Endodermal cell (in vitro differentiated cells): ENCODE measurements at regions not wholly inside any gene's neighbourhood (a gene's known extent, or its start where the extent isn't known, plus 50 kb on each side); places are given as distances from the start of the nearest gene placed in this dataset.

Experiments
- DNase-seq: peaks from one replicate; pipeline ENCODE4 v3.0.0-alpha.2; 2017
- H3K27ac ChIP-seq: 2 replicates; pipeline ENCODE4 v1.5.1; 2013; ENCODE audit warnings: mild to moderate bottlenecking, low read depth, low read length, moderate library complexity
- H3K27me3 ChIP-seq: 2 replicates; pipeline ENCODE4 v1.6.1; 2013; ENCODE audit warnings: mild to moderate bottlenecking, low read length, moderate library complexity; ENCODE audit not compliant: insufficient read depth, control insufficient read depth, poor library complexity, severe bottlenecking
- H3K36me3 ChIP-seq: 2 replicates; pipeline ENCODE4 v1.7.0; 2013; ENCODE audit warnings: mild to moderate bottlenecking, low read length, moderate library complexity; ENCODE audit not compliant: control insufficient read depth, insufficient read depth
- H3K4me1 ChIP-seq: one replicate; pipeline ENCODE4 v1.7.0; 2013; ENCODE audit warnings: low read length; ENCODE audit not compliant: control insufficient read depth, insufficient read depth
- H3K4me3 ChIP-seq: 2 replicates; pipeline ENCODE4 v1.5.1; 2013; ENCODE audit warnings: mild to moderate bottlenecking, low read length, moderate library complexity
- H3K9ac ChIP-seq: 2 replicates; pipeline ENCODE4 v1.6.1; 2013; ENCODE audit warnings: mild to moderate bottlenecking, low read length, moderate library complexity; ENCODE audit not compliant: poor library complexity, severe bottlenecking; ENCODE audit errors: extremely low read depth
- H3K9me3 ChIP-seq: 2 replicates; pipeline ENCODE4 v1.6.1; 2013; ENCODE audit warnings: mild to moderate bottlenecking, low read length, moderate library complexity; ENCODE audit not compliant: control insufficient read depth
- H3K27ac Mint-ChIP-seq: 2 replicates; pipeline ENCODE4 v1.8.0; 2020; ENCODE audit warnings: mixed read lengths
- H3K27me3 Mint-ChIP-seq: 2 replicates; pipeline ENCODE4 v1.8.0; 2021; ENCODE audit warnings: mild to moderate bottlenecking, mixed read lengths; ENCODE audit not compliant: insufficient read depth
- H3K36me3 Mint-ChIP-seq: 2 replicates; pipeline ENCODE4 v1.8.0; 2020; ENCODE audit warnings: low read depth, mixed read lengths
- H3K4me1 Mint-ChIP-seq: 2 replicates; pipeline ENCODE4 v1.8.0; 2020; ENCODE audit warnings: mixed read lengths
- H3K4me3 Mint-ChIP-seq: 2 replicates; pipeline ENCODE4 v1.8.0; 2020; ENCODE audit warnings: mild to moderate bottlenecking, moderate library complexity, mixed read lengths
- H3K9me3 Mint-ChIP-seq: 2 replicates; pipeline ENCODE4 v1.8.0; 2020; ENCODE audit warnings: mild to moderate bottlenecking, mixed read lengths
- WGBS, 2 experiments: methylation state at CpG; one replicate each; pipeline versions ENCODE4 v1.1.5 to v1.1.7; 2013; ENCODE audit warnings: missing lambda C conversion rate in 2 of 2, mixed read lengths in 1 of 2; ENCODE audit not compliant: insufficient coverage in 1 of 2, insufficient read length in 1 of 2; 5-methylcytosine and 5-hydroxymethylcytosine counted together
- TF ChIP-seq, protein P1 (sequence below): fragments of 200-600 bp; sonication (generic); conservative IDR thresholded peaks from 2 replicates; pipeline ENCODE4 v1.5.0; 2021; ENCODE audit warnings: antibody characterized with exemption, mild to moderate bottlenecking

DNA sequence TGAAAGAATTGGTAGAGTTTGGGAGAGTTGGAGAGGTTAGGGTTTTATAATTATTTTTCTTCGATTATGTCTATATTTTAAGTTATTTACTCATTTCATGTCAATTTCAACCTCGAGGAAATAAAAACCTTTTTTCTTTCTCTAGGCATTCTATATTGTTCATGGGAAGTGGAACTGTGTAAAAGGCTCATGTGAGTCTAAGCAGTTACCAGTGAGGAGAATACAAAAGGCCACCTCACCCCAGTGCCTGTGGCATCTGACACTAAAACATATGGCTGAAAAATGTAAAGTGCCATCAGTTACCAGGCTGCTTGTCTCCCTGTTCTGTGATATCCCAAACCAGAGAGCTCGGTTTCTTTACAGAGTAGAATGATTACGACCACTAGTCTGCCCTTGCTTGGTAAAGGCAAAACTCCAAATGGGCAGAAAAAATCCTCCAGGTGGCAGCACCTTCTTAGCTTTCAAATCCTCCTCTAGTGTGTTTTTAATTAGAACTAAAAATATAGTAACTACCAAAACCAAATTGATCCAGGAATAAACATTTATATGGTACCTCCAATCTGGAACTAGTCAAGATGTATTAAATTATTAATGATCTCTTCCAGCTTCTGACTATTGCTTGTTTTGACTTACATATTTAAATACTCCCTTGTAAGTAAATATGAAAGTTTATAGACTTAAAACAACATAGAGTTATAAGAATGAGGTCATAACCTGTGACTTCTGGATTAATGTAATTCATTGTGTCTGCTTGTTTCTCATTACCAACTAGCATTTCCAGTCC is 122.6 kb upstream of the MCHR2 start:
- Histone ChIP-seq H3K27me3 (no peaks in the 10 kb centered on the region), H3K9ac (no peak overlapping the region), H3K27ac (no peak overlapping the region), H3K36me3 (no peaks in the 10 kb centered on the region), H3K9me3 (no peaks in the 10 kb centered on the region), H3K4me1 (no peaks in the 10 kb centered on the region), H3K4me3 (no peak overlapping the region)
- Mint-ChIP-seq H3K9me3 (no peaks in the 10 kb centered on the region), H3K27me3 (no peaks in the 10 kb centered on the region), H3K4me1 (peaks cover 5% of the 10 kb centered on the region), H3K4me3 (no peak overlapping the region), H3K36me3 (no peaks in the 10 kb centered on the region), H3K27ac (no peak overlapping the region)
- TF ChIP-seq, protein P1, sequence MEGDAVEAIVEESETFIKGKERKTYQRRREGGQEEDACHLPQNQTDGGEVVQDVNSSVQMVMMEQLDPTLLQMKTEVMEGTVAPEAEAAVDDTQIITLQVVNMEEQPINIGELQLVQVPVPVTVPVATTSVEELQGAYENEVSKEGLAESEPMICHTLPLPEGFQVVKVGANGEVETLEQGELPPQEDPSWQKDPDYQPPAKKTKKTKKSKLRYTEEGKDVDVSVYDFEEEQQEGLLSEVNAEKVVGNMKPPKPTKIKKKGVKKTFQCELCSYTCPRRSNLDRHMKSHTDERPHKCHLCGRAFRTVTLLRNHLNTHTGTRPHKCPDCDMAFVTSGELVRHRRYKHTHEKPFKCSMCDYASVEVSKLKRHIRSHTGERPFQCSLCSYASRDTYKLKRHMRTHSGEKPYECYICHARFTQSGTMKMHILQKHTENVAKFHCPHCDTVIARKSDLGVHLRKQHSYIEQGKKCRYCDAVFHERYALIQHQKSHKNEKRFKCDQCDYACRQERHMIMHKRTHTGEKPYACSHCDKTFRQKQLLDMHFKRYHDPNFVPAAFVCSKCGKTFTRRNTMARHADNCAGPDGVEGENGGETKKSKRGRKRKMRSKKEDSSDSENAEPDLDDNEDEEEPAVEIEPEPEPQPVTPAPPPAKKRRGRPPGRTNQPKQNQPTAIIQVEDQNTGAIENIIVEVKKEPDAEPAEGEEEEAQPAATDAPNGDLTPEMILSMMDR, result peak; percentile 93
- 10 to 47% methylated on average over 2 to 3 of the region's 4 CpGs for WGBS, 2 experiments
- peak; percentile 85 for DNase-seq

DNA sequence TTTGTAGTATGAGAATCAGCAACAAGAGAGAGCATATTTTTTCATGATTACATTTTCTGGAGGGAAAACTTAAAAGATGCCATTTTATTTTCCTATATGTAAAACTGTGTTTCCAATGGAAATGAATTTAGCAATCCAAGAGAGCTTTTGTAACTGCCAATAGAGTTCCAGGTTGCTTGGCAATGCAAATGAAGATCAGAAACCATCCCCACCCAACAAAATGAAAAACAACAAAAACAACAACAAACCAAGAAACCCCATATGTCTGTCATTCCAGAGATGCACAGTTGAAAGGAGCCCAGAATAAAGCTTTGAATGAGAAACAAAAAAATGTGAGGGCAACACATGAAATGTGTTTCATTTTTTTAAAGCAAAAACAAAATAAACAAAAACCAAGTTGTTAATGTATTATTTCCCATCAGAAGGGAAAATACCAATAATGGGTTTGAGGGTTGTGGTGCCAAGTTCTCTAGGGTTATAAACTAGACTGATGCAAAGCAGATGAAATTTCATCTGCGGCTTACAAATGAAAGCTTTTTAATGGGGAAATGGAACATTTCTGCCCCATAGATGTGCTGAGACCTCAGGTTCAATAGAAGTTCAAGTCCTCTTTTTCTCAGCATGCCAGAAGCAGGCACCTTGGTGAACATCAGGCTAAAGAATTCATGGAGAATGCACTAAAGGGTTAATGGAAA is 121.5 kb upstream of the MCHR2 start:
- Histone ChIP-seq H3K4me3 (no peak overlapping the region), H3K36me3 (no peaks in the 10 kb centered on the region), H3K27me3 (no peaks in the 10 kb centered on the region), H3K9me3 (no peaks in the 10 kb centered on the region), H3K4me1 (no peaks in the 10 kb centered on the region), H3K9ac (no peak overlapping the region), H3K27ac (no peak overlapping the region)
- H3K36me3 Mint-ChIP-seq, result no peaks in the 10 kb centered on the region
- H3K4me3 Mint-ChIP-seq, result no peak overlapping the region
- no peaks in the 10 kb centered on the region for H3K27me3 Mint-ChIP-seq
- H3K9me3 Mint-ChIP-seq, result no peaks in the 10 kb centered on the region
- 67 to 96% methylated on average over 1 of the region's 1 CpG for WGBS, 2 experiments
- H3K27ac Mint-ChIP-seq, result no peak overlapping the region
- no peak for DNase-seq
- peaks cover 6% of the 10 kb centered on the region for H3K4me1 Mint-ChIP-seq
- TF ChIP-seq, protein P1, result no peak

DNA sequence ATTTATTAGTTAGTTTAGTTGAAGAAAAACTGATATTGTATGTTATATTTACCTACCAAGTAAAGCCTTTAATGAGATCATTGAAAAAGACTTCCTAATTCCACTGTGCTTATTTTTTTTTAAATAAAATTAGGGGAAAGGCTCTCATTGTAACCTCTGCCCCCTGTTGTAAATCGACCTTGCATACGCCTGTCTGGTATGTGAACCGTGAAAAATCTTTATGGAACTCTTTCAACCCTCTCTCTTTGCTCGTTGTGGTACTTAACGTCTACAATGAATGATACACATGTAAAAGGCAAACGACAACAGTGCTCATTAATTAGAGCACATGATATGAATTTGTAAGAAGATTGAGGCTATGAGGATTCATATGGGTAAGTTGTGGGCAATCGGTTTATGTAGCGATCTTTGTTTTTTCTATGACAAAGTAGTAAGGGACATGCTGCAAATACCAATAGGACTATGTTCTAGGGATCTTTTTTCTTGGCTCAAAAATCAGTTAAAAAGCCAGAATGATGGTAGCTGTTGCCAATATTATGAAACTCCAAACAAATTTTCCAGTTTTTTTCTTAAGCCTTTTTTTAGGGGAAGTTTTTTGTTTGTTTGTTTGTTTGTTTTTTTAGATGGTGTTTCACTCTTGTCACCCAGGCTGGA is 119.0 kb upstream of the MCHR2 start:
- Mint-ChIP-seq H3K9me3 (no peaks in the 10 kb centered on the region), H3K4me1 (peaks cover 6% of the 10 kb centered on the region), H3K36me3 (no peaks in the 10 kb centered on the region), H3K27ac (no peak overlapping the region), H3K27me3 (no peaks in the 10 kb centered on the region), H3K4me3 (no peak overlapping the region)
- TF ChIP-seq, protein P1, result no peak
- 75 to 85% methylated on average over 7 to 8 of the region's 8 CpGs for WGBS, 2 experiments
- no peaks in the 10 kb centered on the region for H3K36me3 ChIP-seq
- H3K9me3 ChIP-seq, result no peaks in the 10 kb centered on the region
- no peak for DNase-seq
- H3K27me3 ChIP-seq, result no peaks in the 10 kb centered on the region
- no peak overlapping the region for H3K27ac ChIP-seq
- no peaks in the 10 kb centered on the region for H3K4me1 ChIP-seq
- H3K4me3 ChIP-seq, result no peak overlapping the region
- H3K9ac ChIP-seq, result no peak overlapping the region
